Panc1 (cell line): ENCODE measurements at regions not wholly inside any gene's neighbourhood (a gene's known extent, or its start where the extent isn't known, plus 50 kb on each side); places are given as distances from the start of the nearest gene placed in this dataset.

Experiments used
- ATAC-seq: fragments of 200-7000 bp; cut with Tn5 transposase; 2 replicates; pipeline ENCODE4 v1.9.1; 2020; ENCODE audit warnings: mild to moderate bottlenecking, moderate library complexity
- BruUV-seq: library from RNA; stranded (reverse); fragments of 400-500 nt; replicated peaks from 2 replicates; lab custom pipeline; 2021; lab: Mats Ljungman, UMichigan
- CTCF ChIA-PET: fragments of 300-600 bp; sonication (Branson Sonifier 250); formaldehyde crosslinking; loops from one replicate; lab custom pipeline; 2022; ENCODE audit warnings: antibody characterized with exemption; lab: Charles Lee
- POLR2A ChIA-PET: fragments of 300-600 bp; sonication (Branson Sonifier 250); formaldehyde crosslinking; loops from one replicate; lab custom pipeline; 2022; ENCODE audit warnings: antibody characterized with exemption; lab: Charles Lee
- DNase-seq: peaks from one replicate; pipeline ENCODE4 v3.0.0-alpha.2; 2010; ENCODE audit warnings: low read depth, low spot score
- H3K27ac ChIP-seq: 2 replicates; pipeline ENCODE4 v1.5.1; 2011; ENCODE audit warnings: mild to moderate bottlenecking, low read length, inconsistent platforms
- H3K27me3 ChIP-seq: fragments of 200-500 bp; sonication (Bioruptor generic); 2 replicates; pipeline ENCODE4 v1.6.0; 2014; ENCODE audit warnings: low read length, inconsistent platforms; ENCODE audit not compliant: control insufficient read depth, insufficient read depth
- H3K36me3 ChIP-seq: fragments of 200-500 bp; sonication (Bioruptor generic); 2 replicates; pipeline ENCODE4 v1.5.1; 2014; ENCODE audit warnings: inconsistent platforms, mild to moderate bottlenecking, low read length, moderate library complexity; ENCODE audit not compliant: control insufficient read depth, insufficient read depth
- H3K4me1 ChIP-seq: 2 replicates; pipeline ENCODE4 v1.5.1; 2011; ENCODE audit warnings: inconsistent platforms, mild to moderate bottlenecking, low read length, moderate library complexity; ENCODE audit not compliant: control insufficient read depth, insufficient read depth
- H3K4me3 ChIP-seq, 2 experiments: 2 replicates each; pipeline ENCODE4 v1.5.1; 2011 to 2012; ENCODE audit warnings: low read depth in 2 of 2, low read length in 2 of 2, mild to moderate bottlenecking in 2 of 2, inconsistent platforms in 1 of 2, moderate library complexity in 1 of 2
- H3K9me3 ChIP-seq: fragments of 200-500 bp; sonication (Bioruptor generic); 2 replicates; pipeline ENCODE4 v1.5.1; 2014; ENCODE audit warnings: low read depth, mild to moderate bottlenecking, inconsistent platforms, low read length, moderate library complexity; ENCODE audit not compliant: control insufficient read depth, insufficient read depth
- CTCF ChIP-seq: fragments of 450-650 bp; IDR thresholded peaks from 2 replicates; pipeline ENCODE4 v1.5.1; 2017; ENCODE audit warnings: mild to moderate bottlenecking
- POLR2AphosphoS5 ChIP-seq: IDR thresholded peaks from 2 replicates; pipeline ENCODE4 v1.6.1; 2012; ENCODE audit warnings: mild to moderate bottlenecking, low read depth, low read length, moderate library complexity
- SIN3A ChIP-seq: IDR thresholded peaks from 2 replicates; pipeline ENCODE4 v1.6.1; 2012; ENCODE audit warnings: low read depth, mild to moderate bottlenecking, low read length, moderate library complexity, borderline replicate concordance; ENCODE audit not compliant: insufficient read depth
- TCF7L2 ChIP-seq: IDR thresholded peaks from 2 replicates; pipeline ENCODE4 v1.6.1; 2011; ENCODE audit warnings: mild to moderate bottlenecking, low read depth, low read length, inconsistent platforms
- in situ Hi-C: cut with HindIII; loops from 2 replicates; pipeline ENCODE4 v1.10.0; 2016; ENCODE audit warnings: low sequenced_read_pairs, low pct_unique_long_range_greater_than_20kb
- intact Hi-C: fragments of 100-400 bp; cut with micrococcal nuclease; formaldehyde crosslinking; loops from one replicate; pipeline ENCODE4 v1.10.0; 2022; ENCODE audit not compliant: unreplicated experiment
- TF ChIP-seq, protein P1 (sequence below), 2 experiments: IDR thresholded peaks; 2 replicates each; pipeline ENCODE4 v1.6.1; 2011 to 2012; ENCODE audit warnings: low read depth in 2 of 2, control low read depth in 1 of 2, low read length in 1 of 2, mild to moderate bottlenecking in 1 of 2, moderate library complexity in 1 of 2; ENCODE audit not compliant: insufficient read depth in 1 of 2

DNA sequence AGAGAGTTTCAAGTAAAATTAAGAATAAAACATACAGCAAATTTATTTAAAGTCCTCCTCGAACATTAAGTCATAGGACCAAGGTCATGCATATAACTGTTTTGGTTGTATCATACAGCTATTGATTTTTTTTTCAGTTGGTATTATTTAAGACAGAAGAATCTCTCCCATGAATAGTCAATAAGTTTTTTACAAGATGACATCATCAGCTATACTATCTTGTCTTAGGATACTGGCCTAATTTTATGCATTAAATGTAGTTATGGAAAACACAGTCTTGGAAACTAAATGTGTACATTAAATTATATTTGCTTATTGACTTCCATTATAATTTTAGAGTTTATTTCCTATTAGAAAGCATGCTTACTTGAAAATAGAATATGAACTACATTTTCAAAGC, 755.9 kb downstream of the PCDH19 start:
- ChIA-PET POLR2A (no interaction called here), CTCF (no interaction called here)
- in situ Hi-C loops (no loop called here), intact Hi-C loops (no loop called here)
- TF ChIP-seq, protein P1, sequence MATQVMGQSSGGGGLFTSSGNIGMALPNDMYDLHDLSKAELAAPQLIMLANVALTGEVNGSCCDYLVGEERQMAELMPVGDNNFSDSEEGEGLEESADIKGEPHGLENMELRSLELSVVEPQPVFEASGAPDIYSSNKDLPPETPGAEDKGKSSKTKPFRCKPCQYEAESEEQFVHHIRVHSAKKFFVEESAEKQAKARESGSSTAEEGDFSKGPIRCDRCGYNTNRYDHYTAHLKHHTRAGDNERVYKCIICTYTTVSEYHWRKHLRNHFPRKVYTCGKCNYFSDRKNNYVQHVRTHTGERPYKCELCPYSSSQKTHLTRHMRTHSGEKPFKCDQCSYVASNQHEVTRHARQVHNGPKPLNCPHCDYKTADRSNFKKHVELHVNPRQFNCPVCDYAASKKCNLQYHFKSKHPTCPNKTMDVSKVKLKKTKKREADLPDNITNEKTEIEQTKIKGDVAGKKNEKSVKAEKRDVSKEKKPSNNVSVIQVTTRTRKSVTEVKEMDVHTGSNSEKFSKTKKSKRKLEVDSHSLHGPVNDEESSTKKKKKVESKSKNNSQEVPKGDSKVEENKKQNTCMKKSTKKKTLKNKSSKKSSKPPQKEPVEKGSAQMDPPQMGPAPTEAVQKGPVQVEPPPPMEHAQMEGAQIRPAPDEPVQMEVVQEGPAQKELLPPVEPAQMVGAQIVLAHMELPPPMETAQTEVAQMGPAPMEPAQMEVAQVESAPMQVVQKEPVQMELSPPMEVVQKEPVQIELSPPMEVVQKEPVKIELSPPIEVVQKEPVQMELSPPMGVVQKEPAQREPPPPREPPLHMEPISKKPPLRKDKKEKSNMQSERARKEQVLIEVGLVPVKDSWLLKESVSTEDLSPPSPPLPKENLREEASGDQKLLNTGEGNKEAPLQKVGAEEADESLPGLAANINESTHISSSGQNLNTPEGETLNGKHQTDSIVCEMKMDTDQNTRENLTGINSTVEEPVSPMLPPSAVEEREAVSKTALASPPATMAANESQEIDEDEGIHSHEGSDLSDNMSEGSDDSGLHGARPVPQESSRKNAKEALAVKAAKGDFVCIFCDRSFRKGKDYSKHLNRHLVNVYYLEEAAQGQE (IDR thresholded peaks at IDR 0.05; ENCODE audit: insufficient read depth in 1 of 2, low read depth in 2 of 2, low read length in 1 of 2), result no peak
- no peak for TF ChIP-seq SIN3A
- TF ChIP-seq CTCF, result no peak
- TF ChIP-seq TCF7L2, result no peak
- no peak for TF ChIP-seq POLR2AphosphoS5
- BruUV-seq, result no TSS peak
- H3K4me1 ChIP-seq, result no peaks in the 10 kb centered on the region
- no peaks in the 10 kb centered on the region for H3K27me3 ChIP-seq
- H3K36me3 ChIP-seq, result no peaks in the 10 kb centered on the region
- H3K4me3 ChIP-seq, result no peak overlapping the region
- no peak for DNase-seq
- ATAC-seq, result no peak
- no peak overlapping the region for H3K27ac ChIP-seq
- no peaks in the 10 kb centered on the region for H3K9me3 ChIP-seq

DNA sequence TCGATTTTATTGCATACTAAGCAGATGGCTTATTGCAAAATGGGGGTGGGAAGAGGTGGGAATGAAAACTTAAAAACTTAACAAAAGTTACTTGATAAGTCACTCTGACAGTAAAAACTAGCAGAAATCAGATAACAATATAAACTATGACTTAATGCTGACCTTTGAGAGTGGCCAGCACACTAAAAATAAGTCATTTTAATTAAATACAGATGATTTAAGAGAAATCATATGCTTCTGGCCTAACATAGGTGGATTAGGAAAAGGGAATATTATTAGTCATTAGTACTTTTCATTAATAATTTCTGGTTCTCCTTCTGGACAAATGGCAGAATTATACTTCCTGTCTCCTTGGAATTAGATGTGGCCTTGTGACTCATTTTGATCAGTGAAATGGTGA, 756.7 kb downstream of the PCDH19 start:
- Histone ChIP-seq H3K27me3 (no peaks in the 10 kb centered on the region), H3K27ac (no peak overlapping the region), H3K9me3 (no peaks in the 10 kb centered on the region), H3K36me3 (no peaks in the 10 kb centered on the region), H3K4me1 (no peaks in the 10 kb centered on the region), H3K4me3 (no peak overlapping the region)
- ChIA-PET CTCF (no interaction called here), POLR2A (no interaction called here)
- in situ Hi-C loops, result no loop called here
- BruUV-seq, result no TSS peak
- intact Hi-C loops, result no loop called here
- TF ChIP-seq, protein P1 (IDR thresholded peaks at IDR 0.05; ENCODE audit: insufficient read depth in 1 of 2, low read depth in 2 of 2, low read length in 1 of 2), result no peak
- TF ChIP-seq CTCF, result no peak
- TF ChIP-seq TCF7L2, result no peak
- TF ChIP-seq POLR2AphosphoS5, result no peak
- TF ChIP-seq SIN3A, result no peak
- DNase-seq (no peak), ATAC-seq (no peak)
